Stimulated activated CD8-positive, alpha-beta memory T cell treated with anti-CD3 and anti-CD28 coated beads, Interleukin-4, amount 100 ng/mL, for 4 hours (primary cell): ENCODE measurements at regions not wholly inside any gene's neighbourhood (a gene's known extent, or its start where the extent isn't known, plus 50 kb on each side); places are given as distances from the start of the nearest gene placed in this dataset.
"Not testable (repeated sequence)": the region's sequence is repeated elsewhere in the genome, so short reads cannot be mapped to it uniquely, and the experiment has no call there.

Source experiments
- DNase-seq, 2 donors: peaks; one replicate each; pipeline ENCODE4 v3.0.0-alpha.2; 2020; ENCODE audit warnings: low read depth in 2 of 2, low spot score in 1 of 2

DNA sequence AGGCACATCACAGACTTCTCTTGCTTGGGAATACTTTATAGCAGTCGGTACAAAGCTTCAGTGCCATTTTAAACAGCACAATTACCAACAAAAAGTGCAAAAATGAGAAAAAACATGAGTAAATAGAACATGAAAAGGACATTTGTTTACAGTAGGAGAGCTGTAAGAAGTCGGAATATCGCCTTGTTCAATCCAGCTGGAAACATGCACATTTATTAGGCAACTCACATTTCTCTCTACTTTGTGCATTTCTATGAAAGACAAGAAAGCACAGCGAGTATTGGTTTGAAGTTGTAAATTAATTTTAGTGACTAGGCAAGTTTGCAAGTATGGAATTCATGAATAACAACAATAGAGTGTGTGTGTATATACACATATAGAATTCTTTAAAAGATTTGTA is 484.7 kb downstream of the DACH1 start:
- DNase-seq, result no peak

DNA sequence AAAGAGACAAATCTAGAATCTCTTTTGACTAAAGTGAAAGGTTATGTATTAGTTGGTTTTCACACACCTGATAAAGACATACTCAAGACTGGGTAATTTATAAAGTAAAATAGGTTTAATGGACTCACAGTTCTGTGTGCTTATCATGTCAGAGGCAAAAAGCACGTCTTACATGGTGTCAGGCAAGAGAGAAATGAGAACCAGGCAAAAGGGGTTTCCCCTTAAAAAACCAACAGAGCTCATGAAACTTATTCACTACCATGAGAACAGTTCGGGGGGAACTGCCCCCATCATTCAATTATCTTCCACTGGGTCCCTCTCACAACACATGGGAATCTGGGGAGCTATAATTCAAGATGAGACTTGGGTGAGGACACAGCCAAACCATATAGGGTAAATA is 486.8 kb downstream of the DACH1 start:
- no peak for DNase-seq

DNA sequence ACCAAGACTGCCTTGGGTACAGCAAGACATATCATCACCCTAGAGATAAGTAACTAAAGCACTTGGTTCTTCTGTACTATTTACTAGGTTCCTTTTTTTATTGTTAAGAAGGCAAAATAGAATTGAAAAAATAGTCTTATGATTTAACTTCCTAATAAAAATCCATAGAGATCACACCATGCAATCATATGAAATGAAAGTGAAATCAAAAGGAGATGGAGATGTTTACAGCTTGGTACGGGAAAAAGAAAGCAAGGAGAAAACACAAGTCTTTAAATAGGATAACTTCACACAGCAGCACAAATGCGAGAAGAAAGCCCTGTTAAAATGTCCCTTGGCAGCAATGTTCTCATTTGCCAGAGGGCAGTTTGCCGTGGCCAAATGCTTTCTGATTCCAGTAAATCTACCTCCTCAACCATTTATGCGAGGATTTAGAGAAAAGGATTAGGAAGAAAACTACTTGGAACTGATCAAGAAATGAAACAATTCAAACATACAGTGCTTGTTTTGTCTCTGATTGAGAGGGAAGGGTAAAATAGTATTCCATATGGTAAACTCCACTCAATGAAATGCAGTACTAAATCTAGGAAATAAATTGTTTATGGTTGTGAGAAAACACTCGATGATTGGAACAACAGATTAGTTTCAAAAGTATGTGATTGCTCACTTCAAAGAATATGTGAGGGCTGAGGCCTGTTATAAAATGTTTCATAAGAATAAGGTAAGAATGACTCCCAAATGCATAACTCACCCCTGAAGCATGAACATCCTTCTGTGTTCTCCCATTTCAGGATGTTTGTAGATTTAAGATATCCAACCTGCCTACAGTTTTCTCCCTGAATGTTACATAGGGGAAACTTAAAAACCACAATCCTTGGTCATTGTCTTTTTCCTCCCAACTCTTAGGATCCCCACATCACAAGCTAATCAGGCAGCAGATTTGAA is 487.8 kb downstream of the DACH1 start:
- DNase-seq, result no peak

DNA sequence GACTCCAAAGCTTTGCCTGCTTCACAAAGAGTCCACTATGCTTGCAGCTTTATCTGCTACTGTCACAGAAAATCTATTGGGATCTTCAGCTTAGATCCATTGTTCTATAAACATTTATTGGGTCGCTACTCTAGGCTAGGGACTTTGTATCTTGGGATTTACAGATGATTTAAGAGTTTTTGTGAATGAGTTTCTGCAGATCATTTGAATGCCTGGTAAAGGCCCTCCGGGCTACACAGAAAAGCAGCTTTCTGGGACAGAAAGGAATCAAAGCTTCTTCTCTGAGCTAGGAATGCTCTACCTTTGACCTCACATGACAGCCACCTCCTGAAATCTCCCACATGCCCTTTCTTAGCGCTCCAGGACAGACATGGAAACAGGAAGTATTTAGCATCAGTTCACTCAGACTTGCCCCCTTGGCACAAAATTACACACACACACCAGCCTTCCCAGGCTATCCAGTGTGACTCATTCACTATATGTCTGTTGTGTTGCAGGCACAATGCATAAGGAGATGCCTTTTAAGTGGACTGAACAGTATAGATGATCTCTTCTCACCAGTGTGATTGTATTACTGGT is 492.4 kb downstream of the DACH1 start:
- DNase-seq, result no peak

DNA sequence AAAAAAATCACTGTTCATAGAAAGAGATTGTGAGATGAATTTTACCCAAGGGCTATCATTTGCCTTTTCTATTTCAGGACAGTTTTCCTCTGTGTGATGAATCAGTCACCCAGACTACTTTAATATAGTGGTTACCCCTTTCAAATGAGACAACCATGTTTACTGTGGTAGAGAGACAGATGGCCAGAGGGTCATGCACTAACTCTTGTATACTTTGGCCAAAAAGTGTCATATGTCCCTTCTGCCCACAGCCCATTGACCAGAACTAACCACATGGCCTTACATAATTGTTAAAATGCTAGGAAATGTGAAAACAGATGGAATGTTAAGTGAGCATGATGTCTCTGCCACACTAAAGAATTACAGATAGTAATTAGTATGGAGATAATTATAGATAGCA is 498.7 kb downstream of the DACH1 start:
- DNase-seq, result no peak

DNA sequence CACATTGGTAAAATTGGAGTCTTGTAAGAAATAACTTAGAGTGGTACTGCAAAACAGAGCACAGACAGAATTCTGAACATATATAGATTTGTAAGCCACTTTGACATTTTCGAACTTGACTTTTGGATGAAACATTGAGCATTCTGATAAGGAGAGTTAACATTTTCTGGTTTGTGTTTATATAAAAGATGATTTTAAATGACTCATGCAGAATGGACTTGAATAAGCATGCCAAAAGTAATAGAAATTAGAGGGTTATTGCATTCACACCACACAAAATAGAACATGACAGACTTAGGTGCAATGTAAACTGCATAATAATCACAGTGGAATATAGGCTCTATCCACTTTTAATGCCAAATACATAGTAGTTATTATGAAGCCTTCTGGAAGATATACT is 507.0 kb downstream of the DACH1 start:
- no peak for DNase-seq

DNA sequence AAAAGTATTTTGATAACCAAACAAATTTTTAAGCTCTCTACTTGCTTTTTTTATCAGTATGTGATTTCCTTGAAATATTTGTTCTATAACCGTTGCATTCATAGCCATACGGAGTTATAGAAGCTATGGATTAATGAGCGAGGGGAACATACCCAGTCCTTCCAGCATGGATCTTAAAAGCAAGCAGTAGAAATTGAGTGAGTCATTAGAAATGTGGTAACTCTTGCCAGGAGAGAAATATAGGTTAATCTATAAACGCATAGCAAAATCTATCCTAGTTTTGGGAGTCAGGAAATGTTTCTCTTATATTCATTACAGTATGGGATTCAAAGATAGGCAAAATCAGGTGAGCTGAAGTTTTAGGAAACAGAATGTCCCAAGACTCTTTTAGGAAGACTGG is 507.4 kb downstream of the DACH1 start:
- DNase-seq, result no peak

DNA sequence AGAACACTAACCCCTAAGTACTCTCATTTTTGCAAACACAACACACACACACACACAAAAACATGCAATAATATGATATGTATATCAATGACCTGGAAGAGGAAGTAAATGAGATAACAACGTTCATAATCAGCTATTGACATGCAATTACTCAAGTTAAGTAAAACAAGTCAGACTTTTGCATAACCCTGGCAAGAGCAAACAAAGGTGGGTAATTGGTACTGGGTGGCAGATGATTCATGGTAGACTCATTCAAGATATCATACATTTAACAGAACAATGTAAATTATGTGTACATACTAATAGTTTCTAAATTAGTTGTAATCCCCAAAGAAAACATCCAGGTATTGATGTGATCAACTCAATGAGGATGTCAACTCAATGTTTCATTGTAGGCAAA is 508.8 kb downstream of the DACH1 start:
- no peak for DNase-seq

DNA sequence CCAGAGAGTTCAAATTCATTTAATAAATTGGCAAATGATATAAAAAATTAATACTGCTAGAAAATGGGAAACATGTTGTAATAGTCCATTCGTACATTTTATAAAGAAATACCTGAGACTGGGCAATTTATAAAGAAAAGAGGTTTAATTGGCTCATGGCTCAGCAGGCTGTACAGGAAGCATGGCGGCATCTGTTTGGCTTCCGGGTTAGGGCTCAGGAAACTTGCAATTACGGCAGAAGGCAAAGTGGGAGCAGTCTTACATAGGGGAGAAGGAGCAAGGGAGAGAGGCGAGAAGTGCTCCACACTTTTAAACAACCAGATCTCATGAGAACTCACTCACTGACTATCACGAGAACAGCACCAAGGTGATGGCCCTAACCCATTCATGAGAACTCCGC is 512.0 kb downstream of the DACH1 start:
- DNase-seq, result no peak

DNA sequence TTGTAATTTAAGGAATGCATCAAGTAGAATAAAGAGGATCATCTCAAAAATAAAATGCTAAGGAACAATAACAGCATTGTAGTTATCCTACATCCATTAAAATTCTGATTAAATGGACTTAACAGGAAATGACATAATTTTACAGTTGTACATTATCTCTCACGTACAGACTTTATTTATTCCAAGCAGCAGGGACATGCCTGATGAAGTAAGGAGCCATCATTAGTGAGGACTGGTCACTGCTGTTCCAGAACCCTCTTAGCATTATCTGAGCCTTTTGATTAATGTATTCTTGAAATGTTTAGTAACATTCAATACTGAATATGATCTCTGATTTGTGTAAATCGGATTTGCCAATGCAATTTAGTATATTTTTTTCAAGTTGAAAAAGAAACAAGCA is 516.1 kb downstream of the DACH1 start:
- DNase-seq, result no peak

DNA sequence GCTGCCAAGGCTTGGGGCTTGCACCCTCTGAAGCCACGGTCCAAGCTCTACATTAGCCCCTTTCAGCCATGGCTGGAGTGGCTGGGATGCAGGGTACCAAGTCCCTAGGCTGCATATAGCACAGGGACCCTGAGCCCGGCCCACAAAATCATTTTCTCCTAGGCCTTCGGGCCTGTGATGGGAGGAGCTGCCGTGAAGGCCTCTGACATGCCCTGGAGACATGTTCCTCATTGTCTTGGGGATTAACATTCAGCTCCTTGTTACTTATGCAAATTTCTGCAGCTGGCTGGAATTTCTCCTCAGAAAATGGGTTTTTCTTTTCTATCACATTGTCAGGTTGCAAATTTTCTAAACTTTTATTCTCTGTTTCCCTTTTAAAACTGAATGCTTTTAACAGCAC is 521.1 kb downstream of the DACH1 start:
- DNase-seq, result not testable (repeated sequence)

DNA sequence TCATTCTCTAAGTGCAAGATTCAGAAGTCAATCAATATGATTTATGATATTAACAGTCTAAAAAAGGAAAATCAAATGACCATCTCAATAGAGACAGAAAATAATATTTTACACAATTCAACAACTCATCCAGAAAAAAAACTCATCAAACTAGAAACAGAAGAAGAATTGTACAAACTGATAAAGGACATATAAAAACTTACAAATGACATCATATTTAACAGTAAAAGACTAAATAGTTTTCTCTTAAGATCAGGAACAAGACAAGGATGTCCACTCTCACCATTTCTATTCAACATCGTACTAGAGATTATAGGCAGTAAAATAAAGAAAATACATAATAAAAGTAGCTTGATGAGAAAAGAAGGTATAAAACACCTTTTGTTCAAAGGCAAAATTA is 527.3 kb downstream of the DACH1 start:
- DNase-seq, result no peak

DNA sequence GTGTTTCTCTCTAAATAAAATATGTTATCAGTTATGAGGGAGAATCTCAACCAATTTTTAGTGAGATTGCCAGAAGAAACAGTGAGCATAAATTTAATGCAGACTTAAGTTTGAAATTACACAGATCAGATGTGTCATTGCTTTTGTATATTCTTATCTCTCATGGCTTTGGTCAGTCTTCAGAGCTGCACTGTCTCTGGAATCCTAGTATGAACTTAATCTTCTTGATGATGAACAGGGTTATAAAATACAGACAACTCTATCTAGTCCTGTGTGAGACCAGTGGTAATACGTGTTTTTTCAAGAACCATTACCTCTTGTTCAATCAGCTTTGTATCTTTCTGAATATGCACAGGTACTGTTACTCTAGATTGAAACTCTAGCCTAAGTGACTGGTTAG is 528.0 kb downstream of the DACH1 start:
- no peak for DNase-seq

DNA sequence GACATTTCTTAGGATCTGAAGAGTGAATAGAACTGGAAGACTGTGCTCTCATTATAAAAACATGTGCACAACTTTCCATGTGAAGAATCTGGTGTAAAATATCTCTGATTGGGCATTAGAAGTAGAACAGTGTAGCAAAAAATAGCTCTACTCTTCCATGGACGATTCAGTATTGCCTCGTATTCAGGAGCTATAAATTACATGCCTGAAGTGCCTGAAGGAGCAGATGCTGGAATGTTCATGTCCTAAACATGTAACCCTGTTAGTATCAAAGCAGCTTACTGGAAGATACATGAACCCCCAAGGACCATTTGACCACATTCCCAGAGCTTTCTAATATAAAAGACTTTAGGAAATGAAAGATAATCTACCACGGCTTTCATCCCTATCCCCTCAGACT is 528.9 kb downstream of the DACH1 start:
- no peak for DNase-seq

DNA sequence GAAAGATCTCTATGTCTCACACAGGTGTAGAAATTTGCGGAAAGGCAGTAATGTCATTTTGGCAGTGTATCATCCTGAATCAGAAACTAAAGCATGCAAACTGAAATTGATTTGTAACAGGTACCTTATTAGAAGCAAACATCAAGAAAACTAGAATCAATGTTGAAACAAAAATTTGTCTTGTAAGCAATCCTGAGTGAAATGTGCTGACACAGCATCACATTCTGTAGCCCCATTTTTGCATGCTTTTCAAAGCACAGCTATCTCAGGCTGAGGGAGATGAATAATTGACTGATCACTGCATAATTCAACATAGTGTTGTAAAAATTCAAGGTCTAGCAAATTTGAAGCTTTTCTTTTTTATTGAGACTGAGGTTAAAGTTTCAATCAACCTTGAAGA is 539.7 kb downstream of the DACH1 start:
- no peak for DNase-seq

DNA sequence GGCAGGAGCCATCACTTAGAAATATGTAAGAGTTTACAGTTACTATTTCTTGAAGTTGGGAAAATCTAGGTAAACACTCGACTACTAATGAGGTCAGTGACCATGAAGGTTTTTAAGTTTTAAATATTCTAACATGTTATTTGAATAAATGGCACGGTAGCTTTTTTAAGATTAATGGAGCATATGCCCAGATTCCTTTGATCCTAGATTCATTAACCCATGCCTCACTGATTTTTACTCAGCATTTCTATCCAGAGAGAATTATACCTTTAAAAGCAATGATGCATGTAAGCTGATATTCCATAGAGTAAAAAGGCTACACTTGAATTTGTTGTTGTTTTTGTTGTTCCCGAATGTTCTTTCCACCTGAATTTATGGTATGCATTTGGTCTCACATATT is 541.4 kb downstream of the DACH1 start:
- no peak for DNase-seq

DNA sequence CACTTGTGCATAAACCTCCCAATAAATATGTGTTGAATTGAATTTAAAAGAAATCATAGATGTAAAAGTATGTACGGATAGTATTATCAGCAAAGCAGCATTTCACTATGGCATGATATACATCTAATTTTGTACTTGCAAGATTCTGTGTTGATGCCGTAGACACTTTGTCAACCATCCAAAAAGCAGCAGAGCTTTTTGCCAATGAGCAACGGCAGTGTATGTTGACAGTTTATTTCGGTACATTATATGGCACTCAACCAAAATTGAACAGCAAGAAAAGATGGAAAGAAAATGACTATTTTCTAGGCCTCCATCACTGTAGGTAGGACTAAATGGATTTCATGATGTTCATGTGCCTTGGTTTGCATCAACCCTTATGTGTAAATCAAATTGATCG is 543.7 kb downstream of the DACH1 start:
- no peak for DNase-seq

DNA sequence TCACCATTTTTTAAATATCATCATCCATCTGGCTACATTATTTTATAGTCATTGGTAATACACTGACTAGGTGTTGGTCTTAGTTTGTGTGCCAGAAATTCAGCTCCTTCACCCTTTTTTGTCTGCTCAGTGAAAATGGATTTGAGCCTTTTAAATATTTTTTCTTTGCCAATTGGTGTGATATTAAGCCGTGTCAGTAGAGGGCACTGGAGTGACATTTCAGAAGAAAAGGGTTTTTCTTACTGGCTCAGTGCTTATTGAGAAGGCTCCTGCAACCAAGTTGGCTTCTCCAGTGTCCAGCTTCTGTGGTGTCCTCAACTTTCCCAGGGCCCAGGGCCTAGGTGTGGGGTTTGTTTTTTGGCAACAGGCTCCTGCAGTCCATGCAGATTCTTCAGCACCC is 546.6 kb downstream of the DACH1 start:
- no peak for DNase-seq

DNA sequence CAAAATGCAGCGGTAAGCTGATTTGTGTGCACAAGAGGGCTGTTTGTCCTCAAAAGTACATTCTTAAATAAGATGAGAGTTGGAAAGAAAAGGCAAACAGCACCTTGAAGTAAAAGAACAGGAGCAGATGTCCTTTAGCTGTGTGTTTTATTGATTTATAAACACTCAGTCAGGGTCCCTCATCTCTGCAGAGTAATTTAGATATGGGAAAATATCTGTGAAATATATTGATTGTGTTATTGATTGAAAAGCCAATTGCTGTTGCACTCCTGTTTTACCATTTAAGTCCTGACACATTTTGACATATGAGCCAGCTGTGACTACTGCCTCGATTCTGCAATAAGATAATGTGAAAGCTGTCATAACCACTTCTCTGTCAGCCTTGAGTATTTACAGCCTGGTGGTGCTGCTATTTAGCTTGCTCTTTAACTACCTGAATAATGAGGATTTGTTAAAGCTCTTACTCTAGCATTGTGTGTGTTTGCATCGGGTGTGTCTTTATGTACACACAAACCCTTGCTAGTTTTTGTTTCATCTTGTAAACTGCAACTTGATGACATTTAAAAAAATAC is 550.1 kb downstream of the DACH1 start:
- no peak for DNase-seq

DNA sequence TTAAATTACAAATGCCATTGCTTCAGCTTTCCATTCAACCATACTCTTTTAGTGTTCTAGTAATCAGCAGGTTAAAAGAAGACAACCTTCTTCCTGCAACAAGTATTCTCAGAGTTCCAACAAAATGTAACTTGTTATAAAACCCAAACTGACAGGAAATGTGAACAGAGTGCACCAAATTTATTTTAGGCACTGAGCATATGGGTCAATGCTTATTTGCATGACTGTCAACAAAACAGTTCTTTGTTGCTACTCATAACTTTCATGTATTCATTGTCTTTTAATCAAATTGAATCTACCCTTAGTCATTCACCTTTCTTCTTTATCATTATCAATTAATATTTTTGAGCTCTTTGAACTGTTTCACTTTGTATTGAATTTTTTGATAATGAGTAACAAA is 554.1 kb downstream of the DACH1 start:
- no peak for DNase-seq

DNA sequence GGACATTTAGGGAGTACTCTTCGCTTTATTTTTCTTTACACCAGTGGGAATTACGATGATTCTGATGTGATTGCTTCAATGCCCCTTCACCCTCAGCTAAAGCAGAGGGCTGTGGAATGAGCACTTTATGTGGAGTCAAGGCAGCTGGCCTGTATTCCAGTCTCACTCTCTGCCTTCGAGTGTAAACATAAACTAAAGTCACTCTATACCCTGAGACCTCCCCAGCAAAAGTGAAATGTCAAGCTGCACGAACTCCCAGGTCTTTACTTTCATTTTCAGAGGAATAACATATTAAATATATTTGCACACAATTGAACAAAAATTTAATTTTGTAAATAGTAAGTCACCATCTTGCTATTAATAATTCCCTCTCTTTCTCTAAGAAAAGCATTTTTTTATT is 557.1 kb downstream of the DACH1 start:
- no peak for DNase-seq

DNA sequence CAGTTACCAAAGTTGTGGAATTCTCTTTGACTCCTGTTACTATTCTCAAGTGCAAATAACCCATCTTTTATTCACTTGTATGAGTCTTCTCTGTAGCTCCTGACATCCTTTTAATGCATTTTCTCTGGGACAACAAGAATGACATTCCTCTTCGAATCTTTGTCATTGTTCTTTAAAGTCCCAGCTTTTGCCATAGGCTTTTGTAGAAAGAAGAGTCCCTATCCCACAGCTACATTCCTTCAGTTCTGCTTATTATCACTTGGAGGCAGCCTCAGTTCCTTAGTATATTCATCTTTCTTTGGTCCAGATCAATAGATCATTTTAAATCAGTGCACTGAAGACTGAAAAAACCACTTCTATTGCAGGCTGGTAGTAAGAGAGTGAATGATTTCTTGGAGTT is 560.2 kb downstream of the DACH1 start:
- DNase-seq, result no peak

DNA sequence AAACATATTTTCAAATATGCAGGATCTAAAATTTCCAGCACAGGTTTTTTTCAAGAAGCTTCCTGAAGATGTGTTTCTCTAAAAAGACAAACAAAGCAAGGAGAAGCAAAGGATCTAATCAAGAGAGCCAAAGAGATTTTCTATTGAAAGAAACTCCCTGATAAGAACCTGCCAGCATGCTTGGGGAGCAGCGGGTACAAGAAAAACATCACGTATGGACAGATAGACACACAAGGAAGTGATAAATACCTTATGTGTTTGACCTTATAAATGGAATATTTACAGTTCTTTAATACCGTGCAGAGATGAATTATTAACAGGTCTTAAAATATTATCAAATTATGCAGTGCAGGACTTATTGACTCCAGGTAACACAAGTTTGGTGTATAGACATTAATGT is 562.1 kb downstream of the DACH1 start:
- no peak for DNase-seq
